ENCODE measurements at regions not wholly inside any gene's neighbourhood (a gene's known extent, or its start where the extent isn't known, plus 50 kb on each side); places are given as distances from the start of the nearest gene placed in this dataset.

DNA sequence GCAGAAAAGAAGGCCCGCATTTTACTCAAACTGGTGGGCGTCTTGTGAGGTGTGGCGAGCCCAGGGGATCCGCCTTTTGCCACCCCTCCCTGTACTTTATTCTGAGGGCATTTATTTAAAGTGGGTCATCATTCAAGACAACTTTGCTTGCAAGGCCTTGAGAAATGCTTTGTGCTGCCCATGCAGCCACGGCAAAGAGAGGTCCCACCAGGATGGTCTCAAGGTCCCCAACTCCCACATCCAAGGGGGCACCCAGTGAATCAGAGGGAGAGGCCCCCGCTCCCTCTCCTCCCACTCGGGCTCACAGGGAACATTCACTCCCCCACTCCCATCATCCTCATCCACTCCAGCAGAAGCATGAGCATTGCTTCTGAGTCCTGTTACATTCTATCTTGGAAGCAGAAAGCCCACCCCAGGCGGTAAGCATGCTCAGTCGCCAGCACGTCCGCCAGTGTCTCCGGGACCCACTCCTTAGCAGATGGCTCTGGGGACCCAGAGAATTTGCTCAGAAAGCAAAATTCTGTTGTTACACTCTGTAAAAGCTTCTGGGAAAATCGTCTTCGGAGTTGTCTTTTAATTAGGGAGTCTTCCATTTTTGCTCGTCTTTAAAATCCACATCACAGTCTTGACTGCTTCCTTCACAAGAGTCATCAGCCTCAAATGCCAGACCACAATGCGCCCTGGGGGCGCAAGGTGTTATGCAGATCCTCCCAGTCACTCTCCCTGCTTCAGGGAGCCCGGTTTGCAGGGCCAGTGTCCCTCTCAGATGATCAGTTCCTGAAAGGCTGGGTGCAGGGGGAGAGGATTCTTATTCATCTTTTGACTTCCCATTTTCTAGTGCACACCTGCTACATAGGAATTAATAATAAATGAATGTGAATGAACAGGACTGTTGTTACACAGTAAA, 99.4 kb upstream of the NCK2 start:
- Histone ChIP-seq H3K4me1 (ENCODE audit: control extremely low read depth in 1 of 4, control insufficient read depth in 4 of 4, insufficient read depth in 4 of 4, low read length in 3 of 4) (no peaks in the 10 kb centered on the region), H3K27ac (ENCODE audit: insufficient read depth in 1 of 2, low read depth in 1 of 2, low read length in 2 of 2, poor library complexity in 1 of 2, severe bottlenecking in 2 of 2) (no peak overlapping the region), H3K27me3 (replicated peaks in 2 of 5; ENCODE audit: control insufficient read depth in 4 of 5, insufficient read depth in 5 of 5, low read length in 4 of 5) (peaks cover 0 to 12% (median 2%) of the 10 kb centered on the region in 5 experiments), H3K9me3 (ENCODE audit: control extremely low read depth in 1 of 5, control insufficient read depth in 4 of 5, insufficient read depth in 2 of 5, low read depth in 1 of 5, low read length in 4 of 5) (no peaks in the 10 kb centered on the region), H3K4me3 (ENCODE audit: control insufficient read depth in 1 of 7, extremely low read depth in 1 of 7, insufficient read depth in 4 of 7, low read depth in 2 of 7, low read length in 6 of 7) (no peak overlapping the region), H3K36me3 (ENCODE audit: control insufficient read depth in 4 of 4, insufficient read depth in 4 of 4, low read length in 3 of 4) (no peaks in the 10 kb centered on the region)
- ChIA-PET POLR2A (no interaction called here), CTCF (no interaction called here)
- WGBS (ENCODE audit: insufficient coverage): 86% methylated on average over 13 of the region's 18 CpGs
- no peak for DNase-seq

DNA sequence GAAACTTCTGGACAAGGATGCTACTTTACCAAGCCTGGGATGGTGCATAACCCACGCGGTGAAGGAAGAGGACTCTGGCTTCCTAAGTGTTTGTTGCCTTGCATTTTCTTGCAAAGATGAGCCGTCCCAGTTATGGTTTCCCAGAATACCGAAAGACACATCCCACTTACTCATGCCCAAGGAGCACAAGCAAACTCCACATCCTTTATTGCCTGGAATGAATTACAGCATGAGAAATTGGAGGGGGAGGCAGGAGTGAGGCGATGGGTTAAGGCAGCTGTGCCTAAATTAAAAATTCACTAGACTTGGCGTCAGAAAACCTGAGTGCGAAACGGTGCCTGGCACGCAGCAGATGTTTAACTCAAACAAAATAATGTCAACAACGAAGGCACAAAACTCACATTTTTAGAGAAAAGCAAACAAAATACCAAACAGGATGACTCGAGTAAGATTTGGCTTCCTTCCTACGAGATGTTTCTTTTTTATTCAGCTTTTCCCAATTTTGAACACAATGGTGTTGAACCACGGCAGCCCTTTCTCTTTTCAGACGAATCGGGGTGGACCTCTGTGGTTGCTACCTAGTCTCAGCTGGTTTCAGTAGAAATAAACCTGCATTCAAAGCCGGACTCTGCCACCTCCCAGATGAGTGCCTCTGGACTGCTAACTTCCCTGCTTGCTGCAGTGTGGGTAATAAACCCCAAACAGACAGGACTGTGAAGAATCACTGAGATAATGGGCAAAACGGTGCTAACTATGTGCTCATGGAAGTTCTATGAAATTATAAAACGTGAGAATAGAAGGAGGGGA, 100.3 kb upstream of the NCK2 start:
- Histone ChIP-seq H3K4me3 (ENCODE audit: control insufficient read depth in 1 of 7, extremely low read depth in 1 of 7, insufficient read depth in 4 of 7, low read depth in 2 of 7, low read length in 6 of 7) (no peak overlapping the region), H3K27ac (ENCODE audit: insufficient read depth in 1 of 2, low read depth in 1 of 2, low read length in 2 of 2, poor library complexity in 1 of 2, severe bottlenecking in 2 of 2) (no peak overlapping the region), H3K9me3 (ENCODE audit: control extremely low read depth in 1 of 5, control insufficient read depth in 4 of 5, insufficient read depth in 2 of 5, low read depth in 1 of 5, low read length in 4 of 5) (no peaks in the 10 kb centered on the region), H3K4me1 (ENCODE audit: control extremely low read depth in 1 of 4, control insufficient read depth in 4 of 4, insufficient read depth in 4 of 4, low read length in 3 of 4) (no peaks in the 10 kb centered on the region), H3K27me3 (replicated peaks in 2 of 5; ENCODE audit: control insufficient read depth in 4 of 5, insufficient read depth in 5 of 5, low read length in 4 of 5) (peaks cover 0 to 12% (median 2%) of the 10 kb centered on the region in 5 experiments), H3K36me3 (ENCODE audit: control insufficient read depth in 4 of 4, insufficient read depth in 4 of 4, low read length in 3 of 4) (no peaks in the 10 kb centered on the region)
- WGBS (ENCODE audit: insufficient coverage): 88% methylated on average over 15 of the region's 18 CpGs
- no peak for DNase-seq
- CTCF ChIA-PET: no interaction called here
- POLR2A ChIA-PET: no interaction called here

- no peaks in the 10 kb centered on the region for H3K36me3 ChIP-seq (ENCODE audit: control insufficient read depth in 4 of 4, insufficient read depth in 4 of 4, low read length in 3 of 4)
- no peak overlapping the region for H3K27ac ChIP-seq (ENCODE audit: insufficient read depth in 1 of 2, low read depth in 1 of 2, low read length in 2 of 2, poor library complexity in 1 of 2, severe bottlenecking in 2 of 2)
- WGBS (ENCODE audit: insufficient coverage): 90% methylated on average over 11 of the region's 15 CpGs
- H3K4me3 ChIP-seq (ENCODE audit: control insufficient read depth in 1 of 7, extremely low read depth in 1 of 7, insufficient read depth in 4 of 7, low read depth in 2 of 7, low read length in 6 of 7): no peak overlapping the region
- H3K27me3 ChIP-seq (replicated peaks in 2 of 5; ENCODE audit: control insufficient read depth in 4 of 5, insufficient read depth in 5 of 5, low read length in 4 of 5): peaks cover 0 to 12% (median 2%) of the 10 kb centered on the region in 5 experiments
- no peak for DNase-seq
- H3K9me3 ChIP-seq (ENCODE audit: control extremely low read depth in 1 of 5, control insufficient read depth in 4 of 5, insufficient read depth in 2 of 5, low read depth in 1 of 5, low read length in 4 of 5): no peaks in the 10 kb centered on the region
- POLR2A ChIA-PET: no interaction called here
- CTCF ChIA-PET: no interaction called here
- no peaks in the 10 kb centered on the region for H3K4me1 ChIP-seq (ENCODE audit: control extremely low read depth in 1 of 4, control insufficient read depth in 4 of 4, insufficient read depth in 4 of 4, low read length in 3 of 4)
Measured at GRCh38 chr2:105643405-105644173, 101.1 kb upstream of the NCK2 start.

DNA sequence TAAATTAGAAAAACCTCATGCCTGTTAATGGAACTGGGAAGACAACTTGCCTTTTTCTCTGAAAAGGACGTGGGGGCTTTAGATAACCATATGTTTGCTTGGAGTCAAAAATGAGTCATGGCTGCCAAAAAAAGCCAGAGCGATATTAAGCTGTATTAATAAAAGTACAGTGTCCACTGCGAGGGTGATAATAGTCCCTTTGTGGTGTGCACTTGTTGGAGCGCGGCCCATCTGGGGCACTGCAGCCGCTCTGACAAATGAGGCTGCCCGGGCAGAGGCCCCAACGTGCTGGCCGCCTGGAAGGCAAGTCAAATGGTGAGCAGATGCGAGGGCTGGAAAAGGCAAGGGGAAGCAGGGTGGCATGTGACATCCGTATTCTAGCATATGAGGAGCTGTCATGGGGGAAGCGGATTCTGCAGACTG, 103.3 kb upstream of the NCK2 start:
- Histone ChIP-seq H3K4me3 (ENCODE audit: control insufficient read depth in 1 of 7, extremely low read depth in 1 of 7, insufficient read depth in 4 of 7, low read depth in 2 of 7, low read length in 6 of 7) (no peak overlapping the region), H3K27ac (ENCODE audit: insufficient read depth in 1 of 2, low read depth in 1 of 2, low read length in 2 of 2, poor library complexity in 1 of 2, severe bottlenecking in 2 of 2) (no peak overlapping the region)

DNA sequence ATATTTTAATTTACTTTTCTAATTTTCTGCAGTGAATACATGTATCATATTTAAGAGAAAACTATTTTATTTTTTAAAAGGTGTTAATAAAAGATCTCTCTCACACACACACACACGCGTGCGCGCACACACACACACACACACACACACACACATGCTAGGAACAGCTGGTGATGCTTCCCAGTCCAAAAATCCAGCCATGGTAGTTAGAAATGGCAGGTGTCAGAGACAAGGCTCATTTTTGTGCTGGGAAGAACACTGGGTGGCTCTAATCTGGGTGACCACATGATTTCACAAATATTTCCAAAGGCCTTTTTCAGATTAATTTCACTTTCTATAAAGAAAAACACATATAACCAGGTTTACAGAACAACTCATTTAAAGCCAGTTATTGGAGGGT, 104.5 kb upstream of the NCK2 start:
- no peak overlapping the region for H3K4me3 ChIP-seq (ENCODE audit: control insufficient read depth in 1 of 7, extremely low read depth in 1 of 7, insufficient read depth in 4 of 7, low read depth in 2 of 7, low read length in 6 of 7)
- no peaks in the 10 kb centered on the region for H3K36me3 ChIP-seq (ENCODE audit: control insufficient read depth in 4 of 4, insufficient read depth in 4 of 4, low read length in 3 of 4)
- POLR2A ChIA-PET: no interaction called here
- no peak for DNase-seq
- no peaks in the 10 kb centered on the region for H3K4me1 ChIP-seq (ENCODE audit: control extremely low read depth in 1 of 4, control insufficient read depth in 4 of 4, insufficient read depth in 4 of 4, low read length in 3 of 4)
- peaks cover 0 to 7% (median 0%) of the 10 kb centered on the region in 5 experiments for H3K27me3 ChIP-seq (replicated peaks in 2 of 5; ENCODE audit: control insufficient read depth in 4 of 5, insufficient read depth in 5 of 5, low read length in 4 of 5)
- H3K27ac ChIP-seq (ENCODE audit: insufficient read depth in 1 of 2, low read depth in 1 of 2, low read length in 2 of 2, poor library complexity in 1 of 2, severe bottlenecking in 2 of 2): no peak overlapping the region
- no peaks in the 10 kb centered on the region for H3K9me3 ChIP-seq (ENCODE audit: control extremely low read depth in 1 of 5, control insufficient read depth in 4 of 5, insufficient read depth in 2 of 5, low read depth in 1 of 5, low read length in 4 of 5)
- no CpG with 5 or more reads among the region's 4 CpGs for WGBS (ENCODE audit: insufficient coverage)
- CTCF ChIA-PET: no interaction called here

More for the DNA sequence above, 103.3 kb upstream of the NCK2 start:
- H3K4me1 ChIP-seq (ENCODE audit: control extremely low read depth in 1 of 4, control insufficient read depth in 4 of 4, insufficient read depth in 4 of 4, low read length in 3 of 4): no peaks in the 10 kb centered on the region
- no peaks in the 10 kb centered on the region for H3K36me3 ChIP-seq (ENCODE audit: control insufficient read depth in 4 of 4, insufficient read depth in 4 of 4, low read length in 3 of 4)
- POLR2A ChIA-PET: no interaction called here
- H3K27me3 ChIP-seq (replicated peaks in 2 of 5; ENCODE audit: control insufficient read depth in 4 of 5, insufficient read depth in 5 of 5, low read length in 4 of 5): peaks cover 0 to 7% (median 0%) of the 10 kb centered on the region in 5 experiments
- no peaks in the 10 kb centered on the region for H3K9me3 ChIP-seq (ENCODE audit: control extremely low read depth in 1 of 5, control insufficient read depth in 4 of 5, insufficient read depth in 2 of 5, low read depth in 1 of 5, low read length in 4 of 5)
- DNase-seq: peak in 1 of 3 donors; percentile 7
- WGBS (ENCODE audit: insufficient coverage): 77% methylated on average over 11 of the region's 12 CpGs
- CTCF ChIA-PET: no interaction called here

- Histone ChIP-seq H3K9me3 (ENCODE audit: control extremely low read depth in 1 of 5, control insufficient read depth in 4 of 5, insufficient read depth in 2 of 5, low read depth in 1 of 5, low read length in 4 of 5) (no peaks in the 10 kb centered on the region), H3K4me1 (ENCODE audit: control extremely low read depth in 1 of 4, control insufficient read depth in 4 of 4, insufficient read depth in 4 of 4, low read length in 3 of 4) (no peaks in the 10 kb centered on the region), H3K36me3 (ENCODE audit: control insufficient read depth in 4 of 4, insufficient read depth in 4 of 4, low read length in 3 of 4) (no peaks in the 10 kb centered on the region), H3K27ac (ENCODE audit: insufficient read depth in 1 of 2, low read depth in 1 of 2, low read length in 2 of 2, poor library complexity in 1 of 2, severe bottlenecking in 2 of 2) (no peak overlapping the region), H3K4me3 (ENCODE audit: control insufficient read depth in 1 of 7, extremely low read depth in 1 of 7, insufficient read depth in 4 of 7, low read depth in 2 of 7, low read length in 6 of 7) (no peak overlapping the region), H3K27me3 (replicated peaks in 2 of 5; ENCODE audit: control insufficient read depth in 4 of 5, insufficient read depth in 5 of 5, low read length in 4 of 5) (no peaks in the 10 kb centered on the region)
- DNase-seq: no peak
- WGBS (ENCODE audit: insufficient coverage): 94% methylated on average over 7 of the region's 8 CpGs
- ChIA-PET POLR2A (no interaction called here), CTCF (no interaction called here)
Measured at GRCh38 chr2:105636109-105636740, 108.5 kb upstream of the NCK2 start.

All from common myeloid progenitor, CD34-positive (primary cell).